GM18511 (cell line): ENCODE measurements at regions not wholly inside any gene's neighbourhood (a gene's known extent, or its start where the extent isn't known, plus 50 kb on each side); places are given as distances from the start of the nearest gene placed in this dataset.
"Not testable (repeated sequence)": the region's sequence is repeated elsewhere in the genome, so short reads cannot be mapped to it uniquely, and the experiment has no call there.

ENCODE experiments used
- ATAC-seq: cut with Tn5 transposase; IDR thresholded peaks from one replicate; pipeline ENCODE4 v1.9.1; 2021; ENCODE audit warnings: mild to moderate bottlenecking, moderate library complexity; ENCODE audit not compliant: unreplicated experiment

- no peak for ATAC-seq
These were observed 58.1 kb downstream of the ATXN7L3B start for GRCh38 chr12:74595696-74596095.

- no peak for ATAC-seq
These were observed 61.2 kb downstream of the ATXN7L3B start for GRCh38 chr12:74598819-74599218.

DNA sequence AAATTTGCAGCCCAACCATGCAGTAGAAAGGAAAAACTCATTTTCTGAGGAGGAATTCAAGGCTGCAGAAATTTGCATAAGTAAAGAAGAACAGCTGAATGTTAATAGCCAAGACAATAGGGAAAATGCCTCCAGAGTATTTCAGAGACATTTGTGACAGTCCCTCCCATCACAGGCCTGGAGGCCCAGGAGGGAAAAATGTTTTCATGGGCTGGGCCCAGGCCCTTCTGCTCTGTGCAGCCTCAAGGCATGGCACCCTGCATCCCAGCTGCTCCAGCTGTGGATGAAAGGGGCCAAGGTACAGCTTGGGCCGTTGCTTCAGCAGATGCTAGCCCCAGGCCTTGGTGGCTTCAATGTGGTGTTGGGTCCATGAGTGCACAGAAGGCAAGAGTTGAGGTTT, 62.3 kb downstream of the ATXN7L3B start:
- ATAC-seq = no peak

- ATAC-seq = not testable (repeated sequence)
These were observed 63.2 kb downstream of the ATXN7L3B start for GRCh38 chr12:74600817-74601216.

DNA sequence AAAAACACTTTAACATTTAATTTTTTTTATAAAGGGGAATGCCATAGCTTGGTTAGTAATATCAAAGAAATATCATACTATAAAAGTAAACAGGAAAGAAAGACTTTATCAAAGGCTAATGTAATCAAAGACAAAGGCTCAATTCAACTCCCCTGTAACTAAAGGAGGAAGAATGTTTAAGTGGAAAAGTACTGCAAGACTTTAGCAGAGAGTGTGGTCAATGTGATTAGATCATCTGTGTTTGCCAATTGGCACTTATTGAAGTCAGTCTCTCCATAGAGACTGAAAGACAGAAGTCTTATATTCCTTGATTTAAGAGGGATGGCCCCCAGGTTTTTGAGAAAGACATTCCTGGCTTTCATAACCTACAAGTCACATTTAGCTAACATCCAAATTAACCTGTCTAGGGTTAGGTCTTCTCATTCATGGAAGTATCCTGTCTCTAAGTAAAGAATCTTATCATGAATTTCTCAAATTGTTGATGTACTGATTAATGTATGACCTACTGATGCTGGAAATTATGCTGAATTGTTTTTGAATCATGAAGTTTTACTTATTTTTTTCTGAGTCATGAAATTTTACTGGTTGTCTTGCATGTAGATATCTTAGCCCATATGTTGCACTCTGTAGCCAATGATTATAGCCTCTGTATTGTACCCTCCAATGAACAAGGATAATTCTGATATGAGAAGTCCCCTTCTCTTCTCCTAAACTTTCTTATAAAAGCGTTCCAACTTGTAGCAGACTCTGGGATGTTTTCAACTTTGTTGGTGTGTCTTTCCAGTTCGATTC, 65.4 kb downstream of the ATXN7L3B start:
- no peak for ATAC-seq

GRCh38 chr12:74608231-74608775, 70.7 kb downstream of the ATXN7L3B start:
- no peak for ATAC-seq

GRCh38 chr12:74610711-74611110, 73.1 kb downstream of the ATXN7L3B start:
- no peak for ATAC-seq

DNA sequence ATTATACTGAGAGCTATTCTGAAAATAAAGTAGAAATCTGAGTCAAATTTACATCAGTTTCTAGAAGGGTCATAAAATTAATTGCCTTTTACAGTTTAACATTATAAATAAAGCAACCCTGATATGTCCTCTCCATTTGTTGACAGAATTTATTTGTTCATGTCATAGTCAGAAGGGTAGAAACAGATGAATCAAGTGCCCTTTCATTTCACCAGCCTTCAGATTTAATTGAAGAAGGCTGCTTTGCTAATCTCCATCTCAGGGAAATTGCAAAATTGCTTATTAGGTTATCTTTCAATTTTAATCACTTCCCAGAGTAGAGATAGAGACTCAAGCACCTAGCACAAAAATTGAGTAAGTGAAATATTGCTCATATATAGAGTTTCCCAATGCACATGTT, 76.8 kb downstream of the ATXN7L3B start:
- ATAC-seq = no peak

DNA sequence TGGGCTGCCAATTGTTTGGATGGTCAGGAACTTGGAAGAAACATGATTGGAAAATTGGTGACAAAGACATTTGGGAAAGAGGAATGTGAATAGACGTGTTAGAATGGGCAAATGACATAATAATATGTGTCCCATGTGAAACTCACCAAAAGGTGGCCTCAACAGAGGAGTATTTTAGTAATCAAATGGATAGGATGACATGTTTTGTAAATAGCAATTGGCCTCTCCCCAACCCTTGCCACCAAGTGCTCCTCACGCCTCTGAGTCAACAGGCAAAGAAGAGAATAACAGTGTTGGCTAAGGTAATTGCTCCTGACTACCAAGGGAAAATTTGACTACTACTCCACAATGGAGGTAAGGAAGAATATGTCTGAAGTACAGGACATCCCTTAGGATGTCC, 81.4 kb downstream of the ATXN7L3B start:
- ATAC-seq = no peak

DNA sequence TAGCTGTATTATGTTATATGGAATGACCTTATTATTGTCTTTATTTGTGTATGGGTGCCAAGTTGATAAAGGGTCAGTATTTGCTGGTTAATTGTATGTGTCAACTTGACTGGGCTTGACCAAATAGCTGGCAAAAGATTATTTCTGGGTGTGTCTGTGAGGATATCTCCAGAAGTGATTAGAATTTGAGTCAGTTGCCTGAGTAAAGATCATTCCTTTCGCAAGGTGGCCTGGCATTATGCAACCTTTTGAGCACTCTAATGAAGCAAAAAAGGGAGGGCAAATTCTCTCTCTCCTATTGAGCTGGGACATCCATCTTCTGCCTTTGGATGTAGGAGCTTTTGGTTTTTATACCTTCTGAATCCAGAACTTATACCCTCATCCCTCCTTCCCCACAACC, 82.2 kb downstream of the ATXN7L3B start:
- no peak for ATAC-seq

- no peak for ATAC-seq
These were observed 83.3 kb downstream of the ATXN7L3B start for GRCh38 chr12:74620921-74621320.

- ATAC-seq = no peak
These were observed 86.6 kb downstream of the ATXN7L3B start for GRCh38 chr12:74624201-74624600.

DNA sequence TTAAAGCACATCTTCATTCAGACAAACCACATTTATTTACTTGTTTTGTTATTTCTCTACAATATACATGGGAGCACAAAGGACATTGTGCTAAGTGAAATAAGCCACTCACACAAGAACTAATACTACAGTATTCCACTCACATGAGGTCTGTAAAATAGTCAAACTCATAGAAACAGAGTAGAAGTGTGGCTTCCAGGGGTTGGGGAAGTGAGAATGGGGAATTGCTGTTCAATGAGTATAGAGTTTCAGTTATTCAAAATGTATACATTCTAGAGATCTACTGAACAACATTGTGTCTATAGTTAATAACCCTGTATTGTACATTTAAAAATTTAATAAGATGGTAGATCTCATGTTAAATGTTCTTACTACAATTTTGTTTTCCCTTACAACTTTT, 88.8 kb downstream of the ATXN7L3B start:
- ATAC-seq = peak; percentile 78

DNA sequence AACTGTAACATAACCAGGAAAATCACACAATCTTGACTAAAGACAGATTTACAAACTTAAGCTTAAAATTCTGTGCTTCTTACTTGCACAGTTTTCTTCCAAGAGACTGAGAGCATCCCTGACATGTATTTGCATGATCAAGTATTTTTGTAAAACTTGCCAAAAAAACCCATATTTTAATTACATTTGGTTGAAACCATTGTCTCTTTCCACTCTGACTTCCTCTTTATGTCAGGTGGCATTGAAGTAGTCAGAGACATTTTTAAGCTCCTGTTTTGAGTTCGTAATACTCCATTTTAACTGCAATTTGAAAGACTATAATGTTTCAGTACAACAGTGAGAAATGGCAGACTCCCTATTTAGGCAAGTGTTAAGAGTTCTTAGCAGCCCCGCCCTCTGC, 103.6 kb downstream of the ATXN7L3B start:
- no peak for ATAC-seq

GRCh38 chr12:74641694-74642093, 104.1 kb downstream of the ATXN7L3B start:
- ATAC-seq = no peak

GRCh38 chr12:74644681-74645080, 107.0 kb downstream of the ATXN7L3B start:
- ATAC-seq = no peak

DNA sequence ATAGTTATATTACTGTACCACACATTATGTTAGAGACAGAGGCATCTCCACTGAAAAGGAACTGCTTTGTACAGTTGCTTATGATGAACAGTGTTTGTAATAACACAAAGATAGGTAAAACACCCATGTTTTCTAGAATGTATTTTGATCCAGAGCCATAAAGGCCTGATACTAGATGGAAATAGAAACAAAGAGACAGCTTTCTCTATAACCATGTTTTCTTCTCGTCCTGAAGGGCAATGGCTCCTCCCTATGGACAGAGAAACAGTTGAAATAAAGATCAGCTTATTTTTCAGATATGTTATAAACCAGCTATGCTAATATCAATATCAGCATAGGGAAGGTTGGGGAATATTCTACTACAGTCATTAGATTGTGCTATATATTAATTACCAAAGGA, 109.2 kb downstream of the ATXN7L3B start:
- no peak for ATAC-seq

DNA sequence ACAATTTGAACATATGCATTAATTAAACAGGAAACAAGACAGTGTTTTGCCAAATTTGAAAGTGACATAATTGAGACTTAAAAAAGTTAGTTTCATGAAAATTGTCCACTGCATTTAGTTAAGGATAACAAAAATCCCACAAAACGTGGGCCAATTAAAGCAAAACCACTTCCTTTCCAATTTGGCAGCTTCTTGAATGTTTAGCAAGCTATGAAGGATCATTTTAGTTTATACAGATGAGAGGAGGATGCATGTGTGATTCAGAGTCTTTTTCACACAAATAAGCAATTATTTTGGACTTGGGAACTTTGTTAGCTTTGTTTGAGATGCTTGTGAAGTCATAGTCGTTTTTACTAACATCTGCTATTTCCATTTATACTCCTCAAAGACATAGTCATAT, 109.6 kb downstream of the ATXN7L3B start:
- ATAC-seq = no peak

DNA sequence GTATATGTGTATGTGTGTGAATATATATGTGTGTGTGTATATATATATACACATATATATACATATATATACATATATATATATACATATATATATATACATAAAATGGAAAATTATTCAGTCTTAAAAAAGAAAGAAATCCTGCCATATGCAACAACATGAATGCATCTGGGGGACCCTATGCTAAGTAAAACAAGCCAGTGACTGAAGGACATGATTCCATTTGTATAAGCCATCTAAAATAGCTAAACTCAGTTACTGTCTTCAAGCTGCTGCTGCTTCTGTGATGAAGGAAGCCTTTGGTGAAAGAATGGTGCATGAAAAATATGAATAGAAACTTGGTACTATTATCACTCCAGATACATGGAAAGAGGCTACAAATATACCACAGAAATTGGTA, 118.6 kb downstream of the ATXN7L3B start:
- ATAC-seq = no peak

DNA sequence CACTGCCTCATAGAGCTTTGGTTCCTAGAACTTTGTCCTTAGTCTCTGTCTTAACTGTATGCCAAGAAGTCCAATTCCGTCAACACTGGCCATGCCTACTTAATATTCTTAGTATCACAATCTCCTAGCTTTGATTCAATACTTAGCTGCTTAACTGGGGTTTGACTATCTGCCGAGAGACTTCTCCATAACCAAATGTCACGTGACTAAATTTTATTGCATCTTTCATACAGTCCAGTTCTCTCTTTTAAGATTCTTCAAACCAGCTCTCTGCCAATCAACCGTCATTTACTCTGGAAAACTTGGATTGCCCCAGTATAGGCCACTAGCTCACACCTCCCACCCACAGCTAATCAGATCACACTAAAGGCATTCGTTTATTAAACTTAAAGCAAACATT, 122.8 kb downstream of the ATXN7L3B start:
- ATAC-seq = no peak

- no peak for ATAC-seq
These were observed 126.3 kb downstream of the ATXN7L3B start for GRCh38 chr12:74663958-74664357.

DNA sequence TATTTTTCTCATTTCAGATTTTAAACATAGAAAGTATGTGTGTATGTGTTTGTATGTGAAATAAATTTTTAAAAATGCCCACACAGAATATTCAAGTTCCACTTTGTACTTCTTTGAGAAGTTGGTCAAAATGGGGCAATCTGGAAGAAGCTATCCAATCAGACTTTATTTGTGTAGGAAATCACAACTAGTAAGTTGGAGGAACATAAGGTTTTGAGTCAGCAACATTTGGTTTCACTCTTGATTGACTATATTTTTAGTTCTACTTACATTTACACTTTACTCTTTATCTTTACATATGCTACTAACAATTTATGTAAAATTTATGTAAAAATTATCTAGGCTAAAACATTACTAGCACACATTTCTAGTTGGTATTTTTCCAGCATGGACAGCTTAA, 128.1 kb downstream of the ATXN7L3B start:
- no peak for ATAC-seq

DNA sequence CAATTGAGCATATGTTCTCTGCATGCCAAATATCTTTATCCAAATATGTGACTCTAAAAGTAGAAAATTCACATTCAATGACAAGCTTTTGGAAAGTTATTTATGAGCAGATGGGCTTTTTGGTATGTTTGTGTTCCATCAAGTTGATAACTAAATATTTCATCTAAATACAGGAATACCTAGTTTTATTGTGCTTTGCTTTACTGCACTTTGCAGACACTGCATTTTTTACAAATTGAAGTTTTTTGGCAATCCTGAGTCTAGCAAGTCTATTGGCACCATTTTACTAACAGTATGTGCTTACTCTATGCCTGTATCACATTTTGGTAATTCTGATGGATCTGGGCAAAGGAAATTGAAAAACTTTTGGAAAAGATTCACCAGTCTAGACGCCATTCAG, 133.8 kb downstream of the ATXN7L3B start:
- ATAC-seq = no peak
